Tibial artery (tissue), 4 donors: ENCODE measurements at regions not wholly inside any gene's neighbourhood (a gene's known extent, or its start where the extent isn't known, plus 50 kb on each side); places are given as distances from the start of the nearest gene placed in this dataset.

Experiments used
- DNase-seq, 2 donors: peaks; one replicate each; pipeline ENCODE4 v3.0.0-alpha.2; 2019
- H3K27ac ChIP-seq, 2 donors: fragments of 200-600 bp; sonication (generic) in 1 of 2; 1 replicate in 1 of 2; 2 replicates in 1 of 2; pipeline ENCODE4 v1.5.1; 2018 to 2019; ENCODE audit warnings: mild to moderate bottlenecking in 1 of 2
- H3K27me3 ChIP-seq, 2 donors: fragments of 200-600 bp; sonication (generic) in 1 of 2; one replicate each; pipeline versions ENCODE4 v1.5.1 to v1.6.0; 2016 to 2019
- H3K36me3 ChIP-seq, 3 donors: fragments of 200-600 bp; sonication (generic) in 2 of 3; one replicate each; pipeline ENCODE4 v1.5.1; 2016 to 2019; ENCODE audit warnings: mild to moderate bottlenecking in 2 of 3
- H3K4me1 ChIP-seq, 4 donors: fragments of 200-600 bp; sonication (generic) in 2 of 4; 1 replicate in 3 of 4; 2 replicates in 1 of 4; pipeline ENCODE4 v1.5.1; 2016 to 2019
- H3K4me3 ChIP-seq, 2 donors: fragments of 200-600 bp; sonication (generic) in 1 of 2; 1 replicate in 1 of 2; 2 replicates in 1 of 2; pipeline ENCODE4 v1.5.1; 2018 to 2019; ENCODE audit warnings: mild to moderate bottlenecking in 2 of 2
- H3K9me3 ChIP-seq, 3 donors: fragments of 200-600 bp; sonication (generic) in 1 of 3; one replicate each; pipeline ENCODE4 v1.5.1; 2016 to 2019
- intact Hi-C: fragments of 100-400 bp; cut with DNase I; formaldehyde crosslinking; loops from one replicate; pipeline ENCODE4 v1.15.0; 2023; ENCODE audit warnings: low total_unique reads
- TF ChIP-seq, protein P1 (sequence below), 2 experiments: fragments of 200-600 bp in 1 of 2; fragments of 450-650 bp in 1 of 2; IDR thresholded peaks; one replicate each; pipeline ENCODE4 v1.5.1; 2017 to 2019; ENCODE audit warnings: antibody characterized with exemption in 2 of 2, mild to moderate bottlenecking in 1 of 2, moderate library complexity in 1 of 2

DNA sequence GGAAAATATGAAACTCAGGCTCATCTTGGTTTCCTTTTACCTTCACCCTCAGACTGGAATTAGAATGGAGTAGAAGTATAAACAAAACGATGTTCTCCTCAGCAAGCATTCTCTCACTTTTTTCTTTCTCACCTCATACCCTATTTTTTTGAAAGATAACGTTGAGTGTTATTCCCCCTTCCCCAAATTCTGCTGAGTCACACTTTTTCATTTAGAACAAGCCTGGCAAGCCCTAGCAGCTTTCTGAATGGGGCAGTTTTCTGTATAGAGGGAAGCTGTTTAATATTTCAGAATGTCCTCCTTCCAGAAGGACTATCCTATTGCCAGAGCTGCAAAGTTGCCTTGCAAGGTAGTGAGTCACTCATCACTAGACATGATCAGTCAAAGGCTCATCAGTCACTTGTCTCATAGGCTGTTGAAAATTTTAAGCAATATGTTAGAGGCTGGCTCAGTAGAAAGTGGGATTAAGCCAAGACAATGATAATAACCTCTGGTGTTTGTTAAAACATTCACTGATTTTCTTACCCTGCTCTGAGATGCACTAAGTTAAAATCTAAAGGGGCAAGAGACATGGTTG, 416.1 kb downstream of the RNF144A start:
- no peaks in the 10 kb centered on the region for H3K36me3 ChIP-seq
- H3K4me3 ChIP-seq = no peak overlapping the region
- intact Hi-C loops = no loop called here

DNA sequence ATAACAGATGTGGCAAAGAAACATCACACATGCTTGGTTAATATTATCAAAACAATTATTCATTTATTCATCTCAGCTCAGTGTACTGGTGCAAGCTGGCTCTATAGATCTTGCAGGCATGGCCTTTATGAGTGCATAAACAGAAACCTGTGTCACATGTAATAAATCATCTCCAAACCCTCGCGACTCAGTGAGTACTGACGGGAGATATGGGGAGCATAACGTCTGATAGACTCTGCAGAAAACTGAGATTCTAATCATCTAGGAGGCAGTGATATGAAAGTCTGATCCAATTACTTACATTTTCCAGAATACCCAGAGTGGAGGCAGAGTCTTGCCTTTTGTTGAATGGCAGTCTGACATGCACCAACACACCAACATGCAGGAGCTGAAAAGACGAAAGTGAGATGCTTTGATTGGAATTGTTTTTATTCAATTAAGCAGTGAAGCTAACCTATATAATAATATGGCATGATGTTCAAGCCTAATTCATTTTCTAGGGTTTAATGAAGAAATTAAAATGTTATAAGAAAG, 416.8 kb downstream of the RNF144A start:
- DNase-seq = no peak
- H3K27me3 ChIP-seq = no peaks in the 10 kb centered on the region
- intact Hi-C loops = no loop called here

More for the DNA sequence above, 416.1 kb downstream of the RNF144A start:
- no peak for DNase-seq
- Histone ChIP-seq H3K9me3 (no peaks in the 10 kb centered on the region), H3K4me1 (no peaks in the 10 kb centered on the region), H3K27me3 (no peaks in the 10 kb centered on the region), H3K27ac (no peak overlapping the region)
- TF ChIP-seq, protein P1, sequence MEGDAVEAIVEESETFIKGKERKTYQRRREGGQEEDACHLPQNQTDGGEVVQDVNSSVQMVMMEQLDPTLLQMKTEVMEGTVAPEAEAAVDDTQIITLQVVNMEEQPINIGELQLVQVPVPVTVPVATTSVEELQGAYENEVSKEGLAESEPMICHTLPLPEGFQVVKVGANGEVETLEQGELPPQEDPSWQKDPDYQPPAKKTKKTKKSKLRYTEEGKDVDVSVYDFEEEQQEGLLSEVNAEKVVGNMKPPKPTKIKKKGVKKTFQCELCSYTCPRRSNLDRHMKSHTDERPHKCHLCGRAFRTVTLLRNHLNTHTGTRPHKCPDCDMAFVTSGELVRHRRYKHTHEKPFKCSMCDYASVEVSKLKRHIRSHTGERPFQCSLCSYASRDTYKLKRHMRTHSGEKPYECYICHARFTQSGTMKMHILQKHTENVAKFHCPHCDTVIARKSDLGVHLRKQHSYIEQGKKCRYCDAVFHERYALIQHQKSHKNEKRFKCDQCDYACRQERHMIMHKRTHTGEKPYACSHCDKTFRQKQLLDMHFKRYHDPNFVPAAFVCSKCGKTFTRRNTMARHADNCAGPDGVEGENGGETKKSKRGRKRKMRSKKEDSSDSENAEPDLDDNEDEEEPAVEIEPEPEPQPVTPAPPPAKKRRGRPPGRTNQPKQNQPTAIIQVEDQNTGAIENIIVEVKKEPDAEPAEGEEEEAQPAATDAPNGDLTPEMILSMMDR (IDR thresholded peaks at IDR 0.05) = no peak

DNA sequence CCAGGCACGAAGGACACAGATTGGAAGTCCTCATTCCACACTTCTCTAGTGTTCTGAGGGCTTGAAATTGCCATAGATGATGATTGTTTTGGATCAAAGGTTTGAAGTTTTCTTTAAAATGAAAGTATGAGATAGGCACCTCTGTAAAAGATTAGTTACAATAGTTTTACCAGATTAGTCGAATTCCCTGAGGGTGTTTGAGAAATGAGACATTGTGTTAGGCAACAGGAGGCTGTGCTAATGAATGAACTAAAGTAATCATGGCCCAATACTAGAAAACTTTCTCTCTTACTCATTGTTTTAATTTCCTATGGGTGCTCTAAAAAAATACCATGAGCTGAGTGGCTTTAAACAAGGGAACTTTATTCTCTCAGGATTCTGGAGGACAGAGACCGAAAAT, 421.7 kb downstream of the RNF144A start:
- intact Hi-C loops = no loop called here
- DNase-seq = no peak
- H3K4me1 ChIP-seq = no peaks in the 10 kb centered on the region
- H3K4me3 ChIP-seq = no peak overlapping the region
- no peaks in the 10 kb centered on the region for H3K9me3 ChIP-seq
- no peaks in the 10 kb centered on the region for H3K27me3 ChIP-seq
- H3K27ac ChIP-seq = no peak overlapping the region
- TF ChIP-seq, protein P1 (IDR thresholded peaks at IDR 0.05) = no peak
- H3K36me3 ChIP-seq = no peaks in the 10 kb centered on the region

More for the DNA sequence above, 416.8 kb downstream of the RNF144A start:
- Histone ChIP-seq H3K27ac (no peak overlapping the region), H3K9me3 (no peaks in the 10 kb centered on the region), H3K4me1 (no peaks in the 10 kb centered on the region), H3K36me3 (no peaks in the 10 kb centered on the region), H3K4me3 (no peak overlapping the region)
- TF ChIP-seq, protein P1 (IDR thresholded peaks at IDR 0.05) = no peak

DNA sequence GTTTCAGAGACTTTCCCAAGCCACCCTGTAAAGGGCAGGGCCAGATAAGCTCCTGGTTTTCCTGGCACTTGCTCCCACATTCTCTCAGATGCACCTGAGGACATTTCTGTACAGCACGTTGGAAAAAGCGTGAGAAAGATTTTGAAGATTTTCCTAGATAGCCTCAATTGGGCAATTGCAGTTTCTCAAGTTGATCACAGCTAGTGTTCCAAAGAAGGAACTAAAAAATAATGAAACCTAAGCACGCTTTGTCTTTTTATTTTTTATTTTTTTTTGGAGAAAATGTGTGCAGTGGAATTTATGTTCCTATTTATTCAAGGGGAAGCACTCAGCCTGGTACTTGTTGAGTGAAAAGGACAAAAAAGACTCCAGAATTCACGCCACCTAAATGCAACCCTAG, 429.1 kb downstream of the RNF144A start:
- no peaks in the 10 kb centered on the region for H3K9me3 ChIP-seq
- H3K27ac ChIP-seq = no peak overlapping the region
- intact Hi-C loops = no loop called here
- TF ChIP-seq, protein P1 (IDR thresholded peaks at IDR 0.05) = no peak
- no peaks in the 10 kb centered on the region for H3K4me1 ChIP-seq
- no peaks in the 10 kb centered on the region for H3K27me3 ChIP-seq
- DNase-seq = no peak
- H3K4me3 ChIP-seq = no peak overlapping the region
- no peaks in the 10 kb centered on the region for H3K36me3 ChIP-seq

DNA sequence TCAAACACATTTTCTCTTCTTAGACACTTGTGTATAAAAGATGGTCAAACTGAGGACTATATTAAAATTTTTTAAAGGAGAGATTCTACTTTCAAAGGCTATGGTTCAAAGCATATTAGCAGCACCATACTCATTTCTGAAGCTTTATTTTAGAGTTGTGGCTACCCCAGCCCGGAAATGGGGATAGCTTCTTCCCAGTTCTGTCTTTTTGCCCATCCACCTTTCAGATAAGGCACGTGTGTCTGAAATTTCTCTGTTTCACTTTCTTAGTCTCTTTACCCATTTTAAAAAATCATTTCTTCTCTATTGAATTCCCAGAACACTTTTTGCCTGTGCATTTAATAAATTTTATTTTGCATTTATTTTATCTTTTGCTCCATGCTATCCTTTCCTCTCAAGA, 431.5 kb downstream of the RNF144A start:
- TF ChIP-seq, protein P1 (IDR thresholded peaks at IDR 0.05) = no peak
- no peak for DNase-seq
- no peaks in the 10 kb centered on the region for H3K4me1 ChIP-seq

More for the DNA sequence above, 431.5 kb downstream of the RNF144A start:
- H3K36me3 ChIP-seq = no peaks in the 10 kb centered on the region
- H3K9me3 ChIP-seq = no peaks in the 10 kb centered on the region
- H3K27ac ChIP-seq = no peak overlapping the region
- intact Hi-C loops = no loop called here
- no peaks in the 10 kb centered on the region for H3K27me3 ChIP-seq
- H3K4me3 ChIP-seq = no peak overlapping the region
